Gastroesophageal sphincter (tissue), 4 donors: ENCODE measurements at regions not wholly inside any gene's neighbourhood (a gene's known extent, or its start where the extent isn't known, plus 50 kb on each side); places are given as distances from the start of the nearest gene placed in this dataset.

Experiments used
- ATAC-seq: fragments of 150-250 bp; one replicate; pipeline ENCODE4 v1.9.1; 2016; ENCODE audit warnings: mild to moderate bottlenecking, moderate library complexity
- H3K27ac ChIP-seq, 4 donors: fragments of 200-600 bp; sonication (generic) in 3 of 4; 1 replicate in 3 of 4; 2 replicates in 1 of 4; pipeline ENCODE4 v1.5.1; 2016 to 2019
- H3K27me3 ChIP-seq: fragments of 200-600 bp; sonication (generic); one replicate; pipeline ENCODE4 v1.5.1; 2019
- H3K36me3 ChIP-seq, 2 donors: fragments of 200-600 bp; sonication (generic); one replicate each; pipeline ENCODE4 v1.5.1; 2019; ENCODE audit warnings: control low read depth in 1 of 2
- H3K4me1 ChIP-seq, 3 donors: fragments of 200-600 bp; sonication (generic); 1 replicate in 2 of 3; 2 replicates in 1 of 3; pipeline ENCODE4 v1.5.1; 2016 to 2019; ENCODE audit warnings: control low read depth in 2 of 3
- H3K4me3 ChIP-seq, 2 donors: fragments of 200-600 bp; sonication (generic); one replicate each; pipeline ENCODE4 v1.5.1; 2019; ENCODE audit warnings: mild to moderate bottlenecking in 1 of 2, moderate library complexity in 1 of 2
- H3K9me3 ChIP-seq, 3 donors: fragments of 200-600 bp; sonication (generic); one replicate each; pipeline ENCODE4 v1.5.1; 2017 to 2019; ENCODE audit warnings: control low read depth in 2 of 3
- CTCF ChIP-seq, 4 experiments: fragments of 200-600 bp in 2 of 4; fragments of 450-650 bp in 2 of 4; sonication (generic) in 1 of 4; IDR thresholded peaks; one replicate each; pipeline ENCODE4 v1.5.1; 2017 to 2019; ENCODE audit warnings: antibody characterized with exemption in 4 of 4, mild to moderate bottlenecking in 2 of 4, moderate library complexity in 2 of 4
- EP300 ChIP-seq: sonication (generic); formaldehyde crosslinking; IDR thresholded peaks from one replicate; pipeline ENCODE4 v1.6.1; 2017; ENCODE audit warnings: antibody characterized with exemption, mild to moderate bottlenecking
- POLR2A ChIP-seq, 2 donors: fragments of 450-650 bp; IDR thresholded peaks; one replicate each; pipeline ENCODE4 v1.6.1; 2017; ENCODE audit warnings: antibody characterized with exemption in 2 of 2, mild to moderate bottlenecking in 2 of 2, moderate library complexity in 1 of 2
- POLR2AphosphoS5 ChIP-seq: sonication (generic); formaldehyde crosslinking; IDR thresholded peaks from one replicate; pipeline ENCODE4 v1.6.1; 2017; ENCODE audit warnings: antibody characterized with exemption
- WGBS, 2 donors: methylation state at CpG; one replicate each; pipeline ENCODE4 v1.1.5; 2018; ENCODE audit warnings: low coverage in 1 of 2; 5-methylcytosine and 5-hydroxymethylcytosine counted together

DNA sequence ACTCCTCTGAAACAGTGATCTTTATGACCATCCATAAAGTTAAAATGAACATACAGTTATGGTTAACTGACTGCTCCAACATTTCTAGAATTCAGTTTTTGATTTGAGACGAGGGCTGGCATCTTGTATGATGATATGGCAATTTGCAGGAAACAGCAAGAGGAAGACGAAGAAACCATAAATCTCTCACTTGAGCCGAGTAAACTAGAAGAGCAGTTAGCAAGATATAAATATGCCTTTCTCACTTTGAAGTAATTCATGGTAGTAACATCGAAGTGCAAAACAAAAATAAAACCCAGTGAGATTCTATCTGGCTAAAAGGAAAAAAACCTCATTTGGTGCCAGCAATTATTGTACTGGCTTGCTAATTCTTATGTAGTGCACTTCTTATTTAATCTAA lies 139.0 kb upstream of the SPRY1 start:
- ATAC-seq = no peak
- Histone ChIP-seq H3K27me3 (no peaks in the 10 kb centered on the region), H3K4me3 (no peak overlapping the region), H3K4me1 (peaks cover 5 to 23% (median 9%) of the 10 kb centered on the region in 3 donors), H3K36me3 (peaks cover 0 to 7% of the 10 kb centered on the region in 2 donors), H3K9me3 (no peaks in the 10 kb centered on the region), H3K27ac (peak overlapping the region in 1 of 4 donors; percentile 50)
- 25 to 35% methylated on average over 4 of the region's 4 CpGs for WGBS, 2 donors
- no peak for TF ChIP-seq POLR2A (IDR thresholded peaks at IDR 0.05)
- TF ChIP-seq CTCF (IDR thresholded peaks at IDR 0.05) = no peak
- TF ChIP-seq EP300 = no peak
- no peak for TF ChIP-seq POLR2AphosphoS5

GRCh38 chr4:123259676-123260646 lies 136.6 kb upstream of the SPRY1 start:
- peak overlapping the region in 2 of 4 donors; percentile 40 to 42 for H3K27ac ChIP-seq

GRCh38 chr4:123260653-123261052 lies 135.9 kb upstream of the SPRY1 start:
- H3K27me3 ChIP-seq = no peaks in the 10 kb centered on the region
- peaks cover 5 to 23% (median 9%) of the 10 kb centered on the region in 3 donors for H3K4me1 ChIP-seq
- H3K9me3 ChIP-seq = no peaks in the 10 kb centered on the region
- ATAC-seq = no peak
- 57 to 76% methylated on average over 1 to 3 of the region's 5 CpGs for whole genome bisulfite sequencing, 2 donors
- TF ChIP-seq POLR2AphosphoS5 (no peak), EP300 (no peak), POLR2A (IDR thresholded peaks at IDR 0.05) (no peak), CTCF (IDR thresholded peaks at IDR 0.05) (no peak)
- H3K27ac ChIP-seq = no peak overlapping the region
- H3K4me3 ChIP-seq = no peak overlapping the region
- H3K36me3 ChIP-seq = peaks cover 0 to 7% of the 10 kb centered on the region in 2 donors

More at GRCh38 chr4:123259676-123260646, 136.6 kb upstream of the SPRY1 start:
- no peak for TF ChIP-seq EP300
- TF ChIP-seq CTCF (IDR thresholded peaks at IDR 0.05) = no peak
- TF ChIP-seq POLR2AphosphoS5 = no peak
- H3K36me3 ChIP-seq = peaks cover 0 to 7% of the 10 kb centered on the region in 2 donors
- no peak for ATAC-seq
- H3K4me1 ChIP-seq = peaks cover 5 to 23% (median 9%) of the 10 kb centered on the region in 3 donors
- no peak overlapping the region for H3K4me3 ChIP-seq
- 0 to 30% methylated on average over 1 to 2 of the region's 2 CpGs for WGBS, 2 donors
- H3K27me3 ChIP-seq = no peaks in the 10 kb centered on the region
- no peaks in the 10 kb centered on the region for H3K9me3 ChIP-seq

GRCh38 chr4:123262080-123262479 lies 134.5 kb upstream of the SPRY1 start:
- Histone ChIP-seq H3K4me3 (no peak overlapping the region), H3K36me3 (no peaks in the 10 kb centered on the region), H3K4me1 (peaks cover 5 to 23% (median 9%) of the 10 kb centered on the region in 3 donors), H3K27ac (no peak overlapping the region), H3K9me3 (no peaks in the 10 kb centered on the region), H3K27me3 (no peaks in the 10 kb centered on the region)
- WGBS, 2 donors = 87 to 92% methylated on average over 3 of the region's 3 CpGs
- TF ChIP-seq CTCF (IDR thresholded peaks at IDR 0.05) (no peak), POLR2A (IDR thresholded peaks at IDR 0.05) (no peak), POLR2AphosphoS5 (no peak), EP300 (no peak)
- ATAC-seq = no peak

- TF ChIP-seq CTCF (IDR thresholded peaks at IDR 0.05) (no peak), POLR2A (IDR thresholded peaks at IDR 0.05) (no peak), POLR2AphosphoS5 (no peak), EP300 (no peak)
- H3K9me3 ChIP-seq = no peaks in the 10 kb centered on the region
- no peak for ATAC-seq
- H3K4me3 ChIP-seq = no peak overlapping the region
- H3K36me3 ChIP-seq = no peaks in the 10 kb centered on the region
- no peak overlapping the region for H3K27ac ChIP-seq
- H3K27me3 ChIP-seq = no peaks in the 10 kb centered on the region
- WGBS, 2 donors = 100% methylated on average over 1 of the region's 1 CpG
- peaks cover 0 to 3% (median 0%) of the 10 kb centered on the region in 3 donors for H3K4me1 ChIP-seq
Measured at GRCh38 chr4:123265443-123265842, 131.2 kb upstream of the SPRY1 start.
